T-helper 1 cell treated with Interleukin-12 subunit alpha and Interleukin-12 subunit beta and Interleukin-4 antibody, amounts not matched to agents 30 ng/mL and 1 ng/mL, for 36 hours (primary cell): ENCODE measurements at regions not wholly inside any gene's neighbourhood (a gene's known extent, or its start where the extent isn't known, plus 50 kb on each side); places are given as distances from the start of the nearest gene placed in this dataset.

Source experiments
- intact Hi-C: fragments of 100-400 bp; cut with micrococcal nuclease; formaldehyde crosslinking; loops from one replicate; pipeline ENCODE4 v1.15.1; 2024

DNA sequence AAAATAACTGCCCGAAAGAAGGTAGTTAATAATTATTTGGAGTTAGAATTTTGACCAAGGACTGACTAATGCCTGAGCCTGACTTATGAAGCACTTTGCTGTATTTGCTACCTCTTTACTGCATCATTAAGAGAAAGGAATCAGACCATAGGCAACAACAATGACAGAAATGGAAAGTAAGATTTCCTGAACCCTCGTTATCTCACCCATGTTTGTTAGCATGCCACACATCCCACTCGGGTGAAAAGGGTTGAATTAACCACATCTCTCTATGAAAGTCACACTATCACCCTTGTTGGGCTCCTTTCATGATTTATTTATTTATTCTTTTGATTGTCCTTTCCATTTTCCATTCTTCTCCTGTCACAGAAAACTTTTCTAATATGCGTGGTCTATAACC, 59.6 kb downstream of the OLIG3 start:
- intact Hi-C loops = no loop called here

DNA sequence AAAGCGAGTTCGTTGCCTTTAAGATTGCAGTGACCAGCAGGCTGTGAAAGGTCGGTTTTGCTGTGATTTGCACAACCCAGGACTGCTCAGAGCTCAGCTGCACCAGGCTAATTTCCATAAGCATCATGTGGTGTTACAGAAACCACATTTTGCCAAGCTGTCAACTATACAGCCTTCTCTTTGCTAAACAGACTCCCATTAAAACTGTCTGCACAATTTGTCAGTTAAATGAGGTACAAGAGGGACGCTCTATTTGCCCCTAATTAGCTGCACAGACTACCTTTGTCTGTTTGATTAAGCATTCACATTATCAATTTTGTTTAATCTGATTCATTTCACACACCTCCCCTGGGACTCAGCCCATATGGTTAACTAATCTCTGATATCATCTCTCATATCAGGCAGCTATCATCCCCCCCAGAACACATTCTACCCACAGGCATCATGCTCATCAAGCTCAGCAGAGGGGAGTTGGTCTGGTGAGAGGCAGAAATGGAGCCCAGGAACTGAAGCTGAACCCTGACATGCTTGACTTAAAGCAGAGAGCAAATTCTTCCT, 62.1 kb downstream of the OLIG3 start:
- intact Hi-C loops = no loop called here

DNA sequence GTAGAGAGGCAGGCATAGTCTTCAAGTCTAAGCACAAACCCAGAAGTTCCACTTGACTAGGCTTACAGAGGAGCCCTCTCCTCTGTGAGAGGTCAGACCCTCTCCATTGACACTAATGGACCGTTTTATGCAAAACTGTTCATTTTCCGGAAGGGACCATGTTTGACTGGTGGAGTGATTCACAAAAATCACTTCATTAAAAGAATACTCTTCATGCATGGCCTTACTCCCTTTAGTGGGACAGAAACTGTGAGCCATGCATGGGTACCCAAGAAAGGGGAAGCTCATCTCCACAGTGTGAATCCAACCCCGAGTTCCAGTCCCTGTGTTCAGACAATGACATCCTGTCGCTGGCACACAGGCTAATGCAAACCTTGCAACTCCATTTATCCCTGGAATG, 63.2 kb downstream of the OLIG3 start:
- intact Hi-C loops = no loop called here

DNA sequence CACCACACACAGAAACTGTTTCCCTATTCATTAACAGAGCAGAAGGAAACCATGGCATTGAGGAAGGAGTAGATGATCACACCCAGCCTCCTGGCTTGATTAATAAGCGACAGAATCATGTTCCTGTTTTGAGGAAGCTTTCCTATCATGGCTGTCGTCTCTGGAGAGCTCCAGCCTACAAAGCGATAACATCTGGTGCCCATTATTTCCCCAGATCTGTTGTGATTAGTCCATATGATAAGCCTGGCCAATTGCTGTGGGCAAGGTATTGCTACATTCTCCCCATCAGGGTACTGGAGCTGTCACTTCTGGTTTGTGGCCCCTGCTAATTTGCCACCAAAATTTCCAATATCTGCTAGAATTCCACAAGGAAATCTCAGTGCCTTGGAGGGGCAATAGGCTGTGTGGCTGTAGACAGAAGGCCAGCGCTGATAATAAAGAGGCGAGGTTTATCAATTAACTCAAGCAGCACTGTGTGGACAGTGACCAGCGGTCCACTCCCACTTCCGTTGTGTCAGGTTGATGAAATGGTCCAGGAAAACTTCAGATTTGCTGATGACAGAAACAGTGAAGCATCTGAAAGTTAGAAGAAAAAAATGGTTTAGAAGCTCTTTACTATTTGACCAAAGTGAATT, 66.4 kb downstream of the OLIG3 start:
- intact Hi-C loops = no loop called here

DNA sequence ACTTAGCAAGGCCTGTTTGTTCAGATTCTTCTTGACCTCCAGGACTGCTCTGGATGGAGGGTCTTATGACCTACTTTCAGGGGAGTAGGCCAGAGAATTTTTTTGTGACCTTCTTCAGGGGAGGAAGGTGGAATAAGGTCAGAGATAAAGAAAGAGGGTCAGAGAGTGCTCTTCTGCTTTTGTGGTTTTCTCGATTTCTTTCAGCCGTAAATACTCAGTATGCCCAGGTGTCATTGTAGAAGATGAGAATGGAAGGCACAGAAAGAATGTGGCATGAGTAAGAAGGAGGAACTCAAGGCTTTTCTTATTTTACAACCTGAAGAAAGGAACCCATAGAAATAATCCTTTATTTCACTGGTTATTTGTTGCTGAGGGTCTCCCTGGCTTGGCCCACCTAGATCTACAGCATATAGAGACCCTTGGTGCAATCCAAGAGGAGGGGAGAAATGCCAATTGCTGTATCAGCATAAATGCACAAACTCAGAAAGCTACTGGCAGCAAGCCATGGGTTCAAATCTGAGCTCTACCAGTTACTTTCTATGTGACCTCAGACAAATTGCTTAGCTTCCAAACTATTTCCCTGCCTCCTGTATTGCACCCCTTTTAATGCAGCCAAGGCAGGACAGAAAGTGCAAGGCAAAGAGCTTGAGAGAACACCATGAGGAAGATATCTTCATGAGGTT, 68.0 kb downstream of the OLIG3 start:
- intact Hi-C loops = no loop called here

DNA sequence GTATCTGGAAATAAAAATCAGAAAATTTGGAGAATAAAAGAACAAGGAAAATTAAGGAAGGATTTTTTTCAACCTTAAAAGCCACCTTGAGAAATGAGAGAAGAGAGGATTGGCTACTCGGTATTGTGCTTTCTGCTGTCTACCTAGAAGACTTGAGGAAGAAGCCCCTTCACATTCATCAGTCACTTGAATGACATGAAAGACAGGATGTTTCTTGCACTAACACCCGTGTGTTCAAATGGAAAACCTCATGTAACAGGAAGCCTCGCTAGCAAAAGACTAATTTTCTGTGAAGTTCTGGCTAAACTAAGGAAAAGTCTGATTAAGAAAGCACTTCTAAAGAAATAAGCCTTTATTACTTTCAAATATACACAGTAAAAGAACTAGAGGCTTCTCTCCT, 69.9 kb downstream of the OLIG3 start:
- intact Hi-C loops = no loop called here

DNA sequence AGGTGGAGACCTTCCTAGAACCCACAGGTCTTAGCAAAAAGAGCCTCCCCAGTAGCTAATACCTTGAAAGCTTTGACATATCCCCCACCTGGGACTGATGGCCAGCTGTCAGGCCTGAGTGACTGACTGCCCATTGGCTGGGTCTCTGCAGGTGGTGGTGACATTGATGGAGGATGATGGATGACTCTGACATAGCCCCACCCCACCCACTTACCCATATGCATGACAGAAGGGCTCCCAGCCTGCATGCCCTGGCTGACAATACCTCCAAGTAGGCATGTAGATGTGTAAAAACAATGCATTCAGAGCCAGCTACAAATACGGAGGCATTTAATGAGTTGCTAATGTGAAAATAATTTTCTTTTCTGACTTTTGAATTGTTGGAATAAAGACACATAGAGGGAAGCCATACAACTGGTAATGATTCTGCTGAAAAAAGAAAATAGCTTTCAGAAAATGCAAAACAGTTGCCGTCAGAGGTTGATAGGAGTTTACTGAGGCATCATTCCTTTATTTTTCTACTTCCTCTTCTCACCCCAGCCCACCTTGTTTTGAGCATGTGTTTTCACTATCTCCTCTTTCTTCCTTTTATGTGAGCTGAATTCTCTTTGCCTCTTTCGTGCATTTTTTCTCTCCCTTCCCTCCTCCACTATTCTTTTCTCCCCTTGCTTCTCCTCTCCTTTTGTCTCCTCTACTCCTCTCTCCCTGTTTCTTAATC, 70.6 kb downstream of the OLIG3 start:
- intact Hi-C loops = no loop called here

DNA sequence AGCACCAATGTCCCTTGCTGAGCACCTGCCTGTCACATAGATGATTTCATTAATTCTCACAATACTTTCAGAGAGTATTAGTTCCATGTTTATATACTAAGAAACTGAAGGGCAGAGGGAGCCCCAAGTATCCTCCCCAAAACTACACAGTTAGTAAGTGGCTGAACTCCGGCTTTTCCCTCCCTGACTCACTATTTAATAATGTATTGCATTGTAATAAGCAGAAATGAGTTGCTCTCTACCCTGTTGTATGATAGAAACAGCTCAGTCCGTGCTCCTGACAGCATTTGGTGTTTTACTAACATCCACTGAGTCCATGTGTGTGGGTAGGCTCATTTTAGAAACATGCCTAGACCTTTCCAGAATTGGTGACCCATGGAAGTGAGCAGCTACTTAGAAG, 76.8 kb downstream of the OLIG3 start:
- intact Hi-C loops = no loop called here

DNA sequence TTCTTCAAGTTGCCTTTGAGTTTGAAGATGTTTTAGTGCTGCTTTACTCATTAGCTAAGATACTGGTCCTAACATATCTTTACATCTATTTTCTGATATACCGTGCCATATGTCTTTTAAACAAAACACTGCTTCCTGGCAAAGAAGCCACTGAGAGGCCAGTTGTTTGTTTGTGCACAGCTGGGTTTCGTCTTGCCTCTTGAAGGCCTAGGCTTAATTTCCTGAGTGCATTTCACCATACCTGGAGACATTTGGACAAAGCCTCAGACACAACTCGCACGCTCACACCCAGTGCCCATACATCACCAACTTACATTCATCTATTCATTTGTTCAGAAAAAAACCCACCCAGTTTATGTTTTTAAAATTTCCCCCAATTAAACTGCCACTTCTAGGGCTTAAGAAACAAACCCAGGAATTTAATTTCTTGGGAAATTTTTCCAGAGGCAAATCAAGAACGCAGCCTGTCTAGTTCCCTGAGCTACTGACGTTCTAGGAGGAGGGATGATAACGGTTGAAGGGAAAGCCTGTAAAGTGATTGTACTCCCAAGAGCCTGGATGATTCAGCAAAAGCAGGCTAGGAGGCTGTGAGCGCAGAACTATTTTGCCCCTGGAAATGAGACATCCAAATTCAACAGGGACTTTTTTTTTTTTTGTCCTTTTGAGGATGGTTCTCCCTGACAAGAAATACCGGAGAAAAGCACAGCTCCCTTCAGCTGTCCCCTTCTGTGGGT, 77.7 kb downstream of the OLIG3 start:
- intact Hi-C loops = no loop called here

DNA sequence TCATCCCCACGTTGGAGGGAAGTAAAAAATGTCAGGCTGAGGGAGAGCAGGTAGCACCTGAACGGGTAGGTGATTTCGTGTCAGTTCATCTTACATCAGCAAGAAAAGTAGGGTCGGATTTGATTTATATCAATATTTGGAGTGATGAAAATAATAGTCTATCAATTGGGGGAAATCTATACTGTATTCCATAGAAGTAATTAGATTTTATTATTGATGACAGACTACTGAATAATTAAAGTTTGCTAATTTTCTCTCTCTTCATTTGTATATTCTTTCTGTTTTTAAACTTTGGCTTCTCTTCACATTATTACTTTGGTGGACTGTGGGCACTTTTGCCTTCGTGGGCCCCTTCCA, 78.4 kb downstream of the OLIG3 start:
- intact Hi-C loops = loop anchor here (1.0 kb wide), 11 partner anchors 27 to 448 kb away; partner anchors contain the start of gene IFNGR1

DNA sequence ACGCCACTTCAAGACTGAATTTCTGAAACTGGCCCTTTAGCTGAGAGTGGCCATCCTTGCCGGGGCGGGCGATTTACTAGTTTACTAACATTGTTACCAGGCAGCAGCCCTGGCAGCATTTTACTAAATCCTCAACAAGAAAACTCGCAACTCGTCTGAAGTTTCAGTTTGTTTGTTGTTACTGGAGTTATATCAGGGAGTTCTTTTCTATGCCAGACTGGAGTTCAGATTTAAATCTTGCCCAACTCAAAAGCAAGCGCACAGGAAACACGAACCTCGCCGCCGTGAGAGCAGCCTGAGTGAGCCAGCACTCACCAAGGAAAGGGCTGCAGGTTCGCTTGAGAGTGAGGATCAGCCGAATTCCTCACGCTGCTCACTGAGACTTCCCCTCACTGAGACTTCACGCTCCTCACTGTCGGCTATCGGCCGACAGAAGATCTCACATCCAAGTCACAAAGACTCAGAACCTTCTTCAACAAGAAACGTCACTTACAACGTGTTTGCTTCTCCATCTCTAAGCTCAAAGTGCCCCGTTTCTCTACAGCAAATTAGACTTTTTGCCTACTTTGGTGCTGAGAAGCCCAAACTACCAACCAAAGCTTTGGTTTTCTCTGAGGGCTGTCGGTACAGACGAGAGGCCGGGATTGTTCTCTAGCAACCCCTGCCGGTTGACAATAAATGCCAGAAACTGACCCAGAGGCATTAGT, 78.9 kb downstream of the OLIG3 start:
- intact Hi-C loops = loop anchor here (1.0 kb wide), 11 partner anchors 26 to 447 kb away; partner anchors contain the start of gene IFNGR1

DNA sequence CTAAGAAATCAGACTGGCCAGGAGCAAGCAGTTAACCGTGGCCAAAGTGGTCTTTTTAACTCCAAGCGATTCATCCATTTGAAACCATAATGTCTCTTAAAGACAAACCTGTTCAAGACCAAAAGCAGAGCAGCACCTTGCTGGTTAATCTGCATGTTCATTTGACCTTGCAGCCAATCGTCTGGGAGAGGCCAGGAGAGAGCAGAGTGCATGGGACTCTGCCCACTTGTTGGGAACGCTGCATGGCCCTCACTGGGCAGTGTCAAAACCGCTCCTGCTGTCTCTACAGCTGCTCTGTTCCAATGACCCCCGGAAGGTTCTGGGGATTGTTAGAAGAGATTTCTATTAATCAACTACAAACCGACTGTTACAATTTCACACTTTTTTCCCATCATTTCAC, 79.6 kb downstream of the OLIG3 start:
- intact Hi-C loops = no loop called here

DNA sequence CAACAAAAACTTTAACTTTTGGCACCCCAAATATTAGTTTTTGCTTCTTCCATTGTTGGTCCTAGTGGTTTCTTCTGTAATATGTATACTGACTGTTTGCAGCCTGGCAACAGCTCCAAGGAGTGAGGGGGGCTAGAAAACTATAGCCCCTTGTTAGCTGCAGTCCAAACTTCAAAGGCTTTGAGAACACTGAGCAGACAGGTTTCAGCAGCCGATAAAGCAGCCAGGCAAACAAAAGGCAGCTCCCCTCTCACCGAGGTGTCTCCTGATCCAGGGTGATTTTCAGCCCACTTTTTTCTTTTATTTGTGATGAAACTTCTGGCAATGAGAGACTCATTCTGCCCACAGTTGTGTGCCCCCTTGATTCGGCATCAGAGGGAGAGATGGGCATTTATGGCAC, 80.7 kb downstream of the OLIG3 start:
- intact Hi-C loops = no loop called here

DNA sequence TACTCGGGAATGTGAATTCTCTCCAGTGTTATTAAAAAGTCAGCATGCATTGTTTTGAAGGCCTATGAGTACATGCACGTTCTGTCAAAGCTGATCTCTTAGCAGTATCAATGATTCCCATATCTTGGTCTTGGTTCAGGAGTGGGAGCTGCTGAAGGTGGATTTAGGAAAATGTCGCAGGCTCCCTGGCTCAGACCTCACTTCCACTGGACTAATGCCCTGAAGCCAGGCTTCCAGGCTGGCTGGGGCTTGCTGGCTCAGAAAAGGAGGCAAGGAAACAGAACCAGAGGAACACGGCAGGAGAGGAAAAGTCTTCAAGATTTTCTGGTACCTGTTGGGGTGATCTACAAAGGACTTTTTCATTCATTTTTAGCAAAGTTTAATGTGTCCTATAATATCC, 81.6 kb downstream of the OLIG3 start:
- intact Hi-C loops = no loop called here

DNA sequence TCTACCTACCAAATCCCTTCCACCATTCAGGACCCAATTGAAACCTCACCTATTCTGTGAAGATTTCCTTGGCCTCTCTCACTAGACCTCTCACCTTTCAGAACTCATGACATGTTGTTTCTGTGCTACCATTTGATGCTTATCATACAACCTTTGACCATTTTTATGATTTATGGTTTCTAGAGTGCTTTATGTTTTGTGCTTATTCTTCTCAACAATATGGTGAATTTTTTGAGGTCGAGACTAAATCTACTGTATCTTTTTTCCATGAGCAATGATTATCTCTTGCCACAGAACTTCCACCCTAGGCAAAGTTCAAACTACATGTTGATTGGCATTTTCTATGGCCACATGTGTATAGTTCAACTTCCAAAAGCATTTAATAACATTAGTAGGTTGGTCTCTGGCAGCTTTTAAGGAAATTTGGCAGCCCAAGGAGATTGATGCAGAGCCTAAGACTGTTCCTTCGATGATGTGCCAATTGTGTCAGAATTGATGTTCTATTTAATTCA, 84.9 kb downstream of the OLIG3 start:
- intact Hi-C loops = no loop called here

DNA sequence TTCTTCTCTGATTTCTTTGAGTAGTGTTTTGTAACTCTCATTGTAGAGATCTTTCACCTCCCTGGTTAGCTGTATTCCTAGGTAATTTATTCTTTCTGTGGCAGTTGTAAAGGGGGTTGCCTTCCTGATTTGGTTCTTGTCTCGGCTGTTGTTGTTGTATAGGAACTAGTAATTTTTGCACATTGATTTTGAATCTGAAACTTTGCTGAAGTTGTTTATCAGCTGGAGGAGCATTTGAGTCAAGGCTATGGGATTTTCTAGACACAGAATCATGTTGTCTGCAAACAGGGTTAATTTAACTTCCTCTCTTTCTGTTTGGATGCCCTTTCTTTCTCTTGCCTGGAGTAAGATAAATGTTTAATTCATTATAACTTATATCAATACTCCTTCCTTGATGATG, 86.4 kb downstream of the OLIG3 start:
- intact Hi-C loops = no loop called here

DNA sequence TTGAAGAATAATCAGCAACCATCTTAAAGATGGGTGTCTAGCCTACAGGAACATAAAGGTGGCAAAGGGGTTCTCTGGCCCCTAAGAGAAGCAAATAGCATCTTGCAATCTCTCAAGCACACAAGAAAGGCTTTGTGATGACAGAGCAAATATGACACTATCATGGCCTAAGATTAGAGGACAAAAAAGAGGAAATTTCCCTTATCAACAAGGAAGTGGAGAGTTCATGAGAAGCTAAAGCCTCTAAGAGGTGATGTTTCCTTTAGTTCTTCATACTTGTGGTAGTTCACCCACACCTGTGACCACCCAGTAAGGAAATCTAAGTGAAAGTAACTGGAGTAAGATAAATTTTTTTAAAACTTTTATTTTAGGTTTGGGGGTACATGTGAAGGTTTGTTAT, 88.4 kb downstream of the OLIG3 start:
- intact Hi-C loops = no loop called here

DNA sequence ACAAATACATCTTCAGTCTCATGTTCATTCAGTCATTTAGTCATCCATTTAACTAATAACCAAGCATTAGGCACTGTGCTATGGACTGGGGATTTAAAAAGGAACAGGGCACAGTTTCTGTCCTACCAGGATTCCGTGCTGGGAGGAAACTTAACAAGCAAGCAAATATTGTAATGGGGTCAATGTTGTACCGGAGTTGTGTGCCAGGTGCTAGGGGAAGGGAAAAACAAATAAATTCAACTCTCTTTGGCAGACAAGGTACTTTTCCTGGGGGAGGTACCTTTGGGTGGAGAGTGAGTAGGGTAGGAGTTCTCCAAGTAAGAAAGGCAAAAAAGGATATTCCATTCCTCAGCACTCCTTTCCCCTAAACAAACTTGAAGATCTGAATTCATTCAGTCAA, 90.3 kb downstream of the OLIG3 start:
- intact Hi-C loops = no loop called here

DNA sequence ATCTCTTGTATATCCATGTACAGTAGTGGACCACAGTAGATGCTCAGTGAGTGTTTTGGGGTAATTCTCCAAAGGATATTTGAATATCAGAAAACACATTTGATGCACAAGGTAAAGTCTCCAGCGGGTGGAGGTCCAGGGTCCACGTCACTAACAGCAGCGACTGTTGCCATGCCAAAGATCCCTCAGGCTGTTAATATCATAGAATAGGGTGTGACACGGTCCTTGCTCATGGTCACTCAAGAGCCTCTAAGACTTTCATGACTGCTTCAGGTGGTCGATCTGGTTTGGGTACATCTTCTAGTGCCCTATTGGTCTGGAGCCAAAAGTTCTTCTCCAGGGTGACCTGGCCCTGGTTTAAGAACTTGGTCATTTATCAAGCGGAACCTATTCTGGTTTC, 90.8 kb downstream of the OLIG3 start:
- intact Hi-C loops = no loop called here

DNA sequence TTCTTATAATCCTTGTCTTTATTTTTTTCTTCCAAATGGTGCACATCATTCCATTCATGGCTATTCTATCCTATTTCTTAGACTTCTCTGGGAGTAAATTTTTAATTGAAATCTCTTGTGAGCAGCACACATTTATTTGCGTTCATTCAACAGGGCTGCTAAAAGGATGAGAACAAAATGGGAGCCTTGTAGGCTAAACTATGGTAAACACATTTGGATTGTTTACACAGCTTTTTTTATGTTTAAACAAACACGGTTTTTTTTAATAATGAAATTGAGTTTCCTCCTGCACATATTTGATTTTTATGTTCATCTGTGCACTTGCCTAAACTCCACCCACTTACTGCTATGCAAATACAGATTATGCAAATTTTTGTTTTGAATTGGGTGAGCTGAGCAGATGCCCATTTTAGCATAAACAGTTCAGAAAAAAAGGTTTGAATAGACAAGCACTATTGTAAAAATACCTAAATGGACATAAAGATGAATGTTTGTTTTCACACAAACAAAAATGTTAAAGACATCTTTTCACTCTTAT, 92.0 kb downstream of the OLIG3 start:
- intact Hi-C loops = no loop called here

DNA sequence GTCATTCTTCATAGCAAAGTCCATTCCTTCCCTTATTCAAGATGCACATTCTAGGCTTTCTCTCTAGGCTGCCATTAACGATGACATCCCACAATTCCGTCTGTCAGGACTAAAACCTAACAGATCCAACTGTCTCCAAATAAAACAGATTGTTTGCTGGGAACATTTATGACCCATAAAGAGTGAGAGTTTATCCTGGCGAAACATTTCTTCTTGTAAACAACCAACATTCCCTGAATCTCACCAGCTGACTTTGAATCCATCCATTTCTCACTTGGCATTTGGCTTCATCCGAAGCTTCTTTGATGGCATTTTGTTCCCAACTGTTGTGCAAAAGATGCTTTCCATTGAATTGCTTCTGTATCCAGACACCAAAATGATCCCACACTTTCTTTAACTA, 93.1 kb downstream of the OLIG3 start:
- intact Hi-C loops = no loop called here
